ENCODE measurements at regions not wholly inside any gene's neighbourhood (a gene's known extent, or its start where the extent isn't known, plus 50 kb on each side); places are given as distances from the start of the nearest gene placed in this dataset.

DNA sequence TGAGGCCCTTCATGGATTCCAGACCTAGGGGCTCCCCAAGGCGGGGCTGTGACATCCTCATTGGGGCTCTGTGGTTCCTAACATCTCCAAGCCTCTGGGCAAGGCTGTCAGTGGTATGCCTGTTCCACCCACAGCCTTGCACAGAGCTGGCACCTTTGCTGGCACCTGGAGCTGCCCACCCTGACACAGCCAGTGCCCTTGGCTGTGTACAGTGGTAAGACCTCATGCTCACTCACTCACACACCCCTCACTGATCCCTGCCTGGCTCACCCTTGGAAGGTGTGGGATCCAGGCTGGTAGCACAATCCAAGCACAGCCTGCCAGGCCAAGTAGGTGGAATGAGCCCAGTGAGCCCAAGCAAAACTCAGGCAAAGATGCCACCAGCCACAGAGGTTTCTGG lies 200.4 kb upstream of the PCDH15 start:
- Histone ChIP-seq H3K4me2 (ENCODE audit: low read length) (no peak overlapping the region), H3K79me2 (ENCODE audit: insufficient read depth, low read length) (no peaks in the 10 kb centered on the region), H3K27me3 (ENCODE audit: insufficient read depth, low read length) (no peaks in the 10 kb centered on the region), H3K27ac (ENCODE audit: low read depth, low read length) (no peak overlapping the region), H3K36me3 (ENCODE audit: insufficient read depth, low read length) (no peaks in the 10 kb centered on the region), H4K20me1 (ENCODE audit: insufficient read depth, low read length) (no peaks in the 10 kb centered on the region), H2AFZ (ENCODE audit: low read depth, low read length) (no peak overlapping the region), H3K9me3 (ENCODE audit: insufficient read depth, low read depth, low read length) (no peaks in the 10 kb centered on the region), H3K4me1 (ENCODE audit: insufficient read depth, low read length) (no peaks in the 10 kb centered on the region), H3K9ac (ENCODE audit: low read length) (no peak overlapping the region), H3K4me3 (ENCODE audit: insufficient read depth, low read depth, low read length) (no peak overlapping the region)
- Mint-ChIP-seq H3K36me3 (ENCODE audit: low read depth, unreplicated experiment) (no peaks in the 10 kb centered on the region), H3K27me3 (ENCODE audit: low read depth, unreplicated experiment) (no peaks in the 10 kb centered on the region), H3K9me3 (ENCODE audit: unreplicated experiment) (peaks cover 2% of the 10 kb centered on the region), H3K27ac (ENCODE audit: unreplicated experiment) (no peak overlapping the region), H3K4me1 (ENCODE audit: low read depth, unreplicated experiment) (no peaks in the 10 kb centered on the region), H3K4me3 (ENCODE audit: unreplicated experiment) (no peak overlapping the region)
- TF ChIP-seq, protein P1, sequence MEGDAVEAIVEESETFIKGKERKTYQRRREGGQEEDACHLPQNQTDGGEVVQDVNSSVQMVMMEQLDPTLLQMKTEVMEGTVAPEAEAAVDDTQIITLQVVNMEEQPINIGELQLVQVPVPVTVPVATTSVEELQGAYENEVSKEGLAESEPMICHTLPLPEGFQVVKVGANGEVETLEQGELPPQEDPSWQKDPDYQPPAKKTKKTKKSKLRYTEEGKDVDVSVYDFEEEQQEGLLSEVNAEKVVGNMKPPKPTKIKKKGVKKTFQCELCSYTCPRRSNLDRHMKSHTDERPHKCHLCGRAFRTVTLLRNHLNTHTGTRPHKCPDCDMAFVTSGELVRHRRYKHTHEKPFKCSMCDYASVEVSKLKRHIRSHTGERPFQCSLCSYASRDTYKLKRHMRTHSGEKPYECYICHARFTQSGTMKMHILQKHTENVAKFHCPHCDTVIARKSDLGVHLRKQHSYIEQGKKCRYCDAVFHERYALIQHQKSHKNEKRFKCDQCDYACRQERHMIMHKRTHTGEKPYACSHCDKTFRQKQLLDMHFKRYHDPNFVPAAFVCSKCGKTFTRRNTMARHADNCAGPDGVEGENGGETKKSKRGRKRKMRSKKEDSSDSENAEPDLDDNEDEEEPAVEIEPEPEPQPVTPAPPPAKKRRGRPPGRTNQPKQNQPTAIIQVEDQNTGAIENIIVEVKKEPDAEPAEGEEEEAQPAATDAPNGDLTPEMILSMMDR (IDR thresholded peaks at IDR 0.05; ENCODE audit: insufficient read depth, low read depth, low read length), result no peak
- no peak for TF ChIP-seq EZH2 (IDR thresholded peaks at IDR 0.05; ENCODE audit: insufficient read depth, low read length)
- FAIRE-seq (no peak), DNase-seq (ENCODE audit: low read depth) (no peak)

DNA sequence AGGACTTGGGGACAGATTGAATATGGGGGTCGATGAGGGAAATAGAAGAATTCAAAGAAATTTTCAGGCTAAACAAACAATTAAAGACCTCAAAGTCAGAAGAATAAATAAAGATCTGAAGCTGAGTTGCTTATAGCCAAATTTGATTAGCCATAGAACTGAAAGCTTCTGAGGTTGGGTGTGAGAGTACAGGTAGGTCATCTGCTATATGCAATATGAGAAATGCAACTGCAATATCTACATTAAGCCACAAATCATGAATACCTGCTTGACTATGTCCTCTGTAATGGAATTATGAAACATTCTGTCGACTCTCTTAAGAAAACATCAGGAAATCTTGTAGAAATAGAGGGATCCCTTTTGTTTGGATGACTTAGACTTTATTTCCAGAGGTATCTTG lies 192.1 kb upstream of the PCDH15 start:
- Histone ChIP-seq H3K9me3 (ENCODE audit: insufficient read depth, low read depth, low read length) (no peaks in the 10 kb centered on the region), H3K27me3 (ENCODE audit: insufficient read depth, low read length) (no peaks in the 10 kb centered on the region), H3K36me3 (ENCODE audit: insufficient read depth, low read length) (no peaks in the 10 kb centered on the region), H3K27ac (ENCODE audit: low read depth, low read length) (no peak overlapping the region), H4K20me1 (ENCODE audit: insufficient read depth, low read length) (no peaks in the 10 kb centered on the region), H3K9ac (ENCODE audit: low read length) (no peak overlapping the region), H3K4me1 (ENCODE audit: insufficient read depth, low read length) (no peaks in the 10 kb centered on the region), H3K4me3 (ENCODE audit: insufficient read depth, low read depth, low read length) (no peak overlapping the region), H3K79me2 (ENCODE audit: insufficient read depth, low read length) (no peaks in the 10 kb centered on the region), H3K4me2 (ENCODE audit: low read length) (no peak overlapping the region), H2AFZ (ENCODE audit: low read depth, low read length) (no peak overlapping the region)
- no peak for FAIRE-seq
- H3K9me3 Mint-ChIP-seq (ENCODE audit: unreplicated experiment), result peaks cover 8% of the 10 kb centered on the region
- H3K27me3 Mint-ChIP-seq (ENCODE audit: low read depth, unreplicated experiment), result no peaks in the 10 kb centered on the region
- no peak overlapping the region for H3K27ac Mint-ChIP-seq (ENCODE audit: unreplicated experiment)
- TF ChIP-seq EZH2 (IDR thresholded peaks at IDR 0.05; ENCODE audit: insufficient read depth, low read length), result no peak
- TF ChIP-seq, protein P1 (IDR thresholded peaks at IDR 0.05; ENCODE audit: insufficient read depth, low read depth, low read length), result no peak
- DNase-seq (ENCODE audit: low read depth), result no peak
- H3K4me3 Mint-ChIP-seq (ENCODE audit: unreplicated experiment), result no peak overlapping the region
- no peaks in the 10 kb centered on the region for H3K4me1 Mint-ChIP-seq (ENCODE audit: low read depth, unreplicated experiment)
- H3K36me3 Mint-ChIP-seq (ENCODE audit: low read depth, unreplicated experiment), result no peaks in the 10 kb centered on the region

DNA sequence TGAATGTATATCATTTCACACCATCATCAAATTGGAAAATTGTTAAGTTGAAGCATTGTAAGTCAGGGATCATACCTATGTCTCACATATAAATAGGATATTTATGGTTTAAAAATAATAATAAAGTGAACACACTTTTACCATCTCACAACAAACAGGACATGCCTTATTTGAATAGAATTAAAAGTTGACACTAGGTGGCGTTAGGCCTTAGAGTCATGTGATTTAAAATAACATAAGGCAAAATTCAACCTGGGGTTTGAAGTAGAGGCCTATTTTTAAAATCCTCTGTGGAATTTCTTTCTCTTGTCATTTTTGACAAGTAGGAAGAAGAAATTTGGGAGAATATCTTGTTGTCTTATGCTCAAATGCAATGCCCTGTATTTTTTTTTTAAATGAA lies 184.7 kb upstream of the PCDH15 start:
- Histone ChIP-seq H3K27ac (ENCODE audit: low read depth, low read length) (no peak overlapping the region), H2AFZ (ENCODE audit: low read depth, low read length) (no peak overlapping the region), H3K4me3 (ENCODE audit: insufficient read depth, low read depth, low read length) (no peak overlapping the region), H3K27me3 (ENCODE audit: insufficient read depth, low read length) (no peaks in the 10 kb centered on the region), H4K20me1 (ENCODE audit: insufficient read depth, low read length) (no peaks in the 10 kb centered on the region), H3K79me2 (ENCODE audit: insufficient read depth, low read length) (no peaks in the 10 kb centered on the region), H3K4me1 (ENCODE audit: insufficient read depth, low read length) (no peaks in the 10 kb centered on the region), H3K9me3 (ENCODE audit: insufficient read depth, low read depth, low read length) (no peaks in the 10 kb centered on the region), H3K36me3 (ENCODE audit: insufficient read depth, low read length) (no peaks in the 10 kb centered on the region), H3K4me2 (ENCODE audit: low read length) (no peak overlapping the region), H3K9ac (ENCODE audit: low read length) (no peak overlapping the region)
- FAIRE-seq (no peak), DNase-seq (ENCODE audit: low read depth) (peak; percentile 1)
- Mint-ChIP-seq H3K4me1 (ENCODE audit: low read depth, unreplicated experiment) (no peaks in the 10 kb centered on the region), H3K4me3 (ENCODE audit: unreplicated experiment) (no peak overlapping the region), H3K9me3 (ENCODE audit: unreplicated experiment) (peaks cover 8% of the 10 kb centered on the region), H3K27me3 (ENCODE audit: low read depth, unreplicated experiment) (no peaks in the 10 kb centered on the region), H3K27ac (ENCODE audit: unreplicated experiment) (no peak overlapping the region), H3K36me3 (ENCODE audit: low read depth, unreplicated experiment) (no peaks in the 10 kb centered on the region)
- TF ChIP-seq, protein P1 (IDR thresholded peaks at IDR 0.05; ENCODE audit: insufficient read depth, low read depth, low read length), result peak; percentile 27
- no peak for TF ChIP-seq EZH2 (IDR thresholded peaks at IDR 0.05; ENCODE audit: insufficient read depth, low read length)

All from astrocyte (in vitro differentiated cells and primary cell).